LNCaP clone FGC (cell line): ENCODE measurements at regions not wholly inside any gene's neighbourhood (a gene's known extent, or its start where the extent isn't known, plus 50 kb on each side); places are given as distances from the start of the nearest gene placed in this dataset.

ENCODE experiments used
- DNase-seq: peaks from one replicate; pipeline ENCODE4 v3.0.0-alpha.2; 2011; ENCODE audit warnings: low read depth
- H3K4me3 ChIP-seq: 2 replicates; pipeline ENCODE4 v1.5.1; 2011; ENCODE audit warnings: mild to moderate bottlenecking, low read depth, low read length, control low read depth
- TF ChIP-seq, protein P1 (sequence below): IDR thresholded peaks from 2 replicates; pipeline ENCODE4 v1.5.1; 2012; ENCODE audit warnings: mild to moderate bottlenecking; ENCODE audit not compliant: control insufficient read depth, insufficient read depth; ENCODE audit errors: extremely low read depth

- H3K4me3 ChIP-seq, result no peak overlapping the region
Measured at GRCh38 chr21:26379561-26379960, 193.5 kb downstream of the CYYR1 start.

DNA sequence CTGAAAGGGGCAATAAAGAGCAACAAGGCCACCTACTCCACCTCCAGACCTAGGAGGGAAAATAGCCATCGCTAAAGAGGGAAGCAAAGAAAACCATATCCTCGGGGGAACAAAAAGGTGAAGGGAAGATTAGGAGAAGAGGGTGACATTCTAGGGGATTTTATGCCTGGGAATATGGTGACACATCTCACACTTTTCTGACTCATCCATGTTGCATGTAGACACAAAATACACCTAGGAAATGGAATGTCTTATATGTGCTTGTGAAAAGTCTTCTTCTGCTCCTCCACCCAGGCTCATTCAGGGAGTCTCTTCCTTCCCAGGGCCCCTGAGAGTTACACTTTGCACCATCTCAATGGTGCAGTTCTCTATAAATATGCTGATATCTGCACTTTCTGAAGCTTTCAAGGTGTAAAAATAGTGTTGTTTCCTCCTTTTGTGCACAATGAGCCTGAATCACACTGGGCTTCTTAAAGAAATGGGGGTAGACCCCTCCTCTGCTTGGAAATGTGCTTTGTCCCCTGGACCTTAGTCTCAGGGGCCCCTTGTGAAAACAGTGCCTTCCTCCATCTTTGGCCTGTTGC, 195.9 kb downstream of the CYYR1 start:
- no peak overlapping the region for H3K4me3 ChIP-seq
- DNase-seq, result no peak
- TF ChIP-seq, protein P1, sequence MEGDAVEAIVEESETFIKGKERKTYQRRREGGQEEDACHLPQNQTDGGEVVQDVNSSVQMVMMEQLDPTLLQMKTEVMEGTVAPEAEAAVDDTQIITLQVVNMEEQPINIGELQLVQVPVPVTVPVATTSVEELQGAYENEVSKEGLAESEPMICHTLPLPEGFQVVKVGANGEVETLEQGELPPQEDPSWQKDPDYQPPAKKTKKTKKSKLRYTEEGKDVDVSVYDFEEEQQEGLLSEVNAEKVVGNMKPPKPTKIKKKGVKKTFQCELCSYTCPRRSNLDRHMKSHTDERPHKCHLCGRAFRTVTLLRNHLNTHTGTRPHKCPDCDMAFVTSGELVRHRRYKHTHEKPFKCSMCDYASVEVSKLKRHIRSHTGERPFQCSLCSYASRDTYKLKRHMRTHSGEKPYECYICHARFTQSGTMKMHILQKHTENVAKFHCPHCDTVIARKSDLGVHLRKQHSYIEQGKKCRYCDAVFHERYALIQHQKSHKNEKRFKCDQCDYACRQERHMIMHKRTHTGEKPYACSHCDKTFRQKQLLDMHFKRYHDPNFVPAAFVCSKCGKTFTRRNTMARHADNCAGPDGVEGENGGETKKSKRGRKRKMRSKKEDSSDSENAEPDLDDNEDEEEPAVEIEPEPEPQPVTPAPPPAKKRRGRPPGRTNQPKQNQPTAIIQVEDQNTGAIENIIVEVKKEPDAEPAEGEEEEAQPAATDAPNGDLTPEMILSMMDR, result no peak

More at GRCh38 chr21:26379561-26379960, 193.5 kb downstream of the CYYR1 start:
- TF ChIP-seq, protein P1, result no peak
- DNase-seq, result no peak

- DNase-seq, result no peak
Measured at GRCh38 chr21:26374817-26375216, 198.3 kb downstream of the CYYR1 start.

DNA sequence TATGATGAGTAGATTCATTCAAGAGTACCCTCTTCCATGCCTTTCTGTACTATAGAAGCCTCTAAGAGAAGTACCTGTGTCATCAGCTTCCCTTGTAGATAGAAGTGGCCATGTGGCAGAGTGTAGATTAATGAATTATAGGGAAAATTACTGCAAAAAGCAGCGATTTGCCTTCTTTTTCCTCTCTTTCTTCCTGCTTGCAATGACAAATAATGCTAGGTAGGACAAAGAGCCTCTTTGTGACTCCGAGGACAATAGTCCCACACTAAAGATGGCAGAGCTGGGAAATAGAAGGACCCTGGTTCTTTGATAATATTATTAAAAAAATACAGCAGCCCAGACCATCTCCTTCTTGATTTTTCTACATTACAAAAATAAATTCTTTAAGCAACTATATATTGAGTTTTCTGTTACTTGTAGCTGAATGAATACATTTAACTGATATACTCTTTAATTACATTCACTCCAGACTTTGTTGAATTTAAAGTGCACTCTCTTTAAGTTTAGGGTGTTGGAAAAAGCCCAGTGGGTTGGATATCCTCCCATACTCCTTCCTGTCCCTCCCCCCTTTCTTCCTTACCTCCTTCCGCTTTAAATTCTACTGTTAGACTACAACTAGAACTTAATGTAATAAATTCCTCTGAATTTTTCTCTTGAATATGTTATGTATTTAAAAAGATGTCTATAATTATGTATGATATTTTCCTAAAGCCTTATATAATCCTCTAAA, 198.2 kb upstream of the APP start:
- H3K4me3 ChIP-seq, result no peak overlapping the region
- DNase-seq, result no peak
- TF ChIP-seq, protein P1, result no peak

More at GRCh38 chr21:26374817-26375216, 198.3 kb downstream of the CYYR1 start:
- H3K4me3 ChIP-seq, result no peak overlapping the region
- TF ChIP-seq, protein P1, result no peak

DNA sequence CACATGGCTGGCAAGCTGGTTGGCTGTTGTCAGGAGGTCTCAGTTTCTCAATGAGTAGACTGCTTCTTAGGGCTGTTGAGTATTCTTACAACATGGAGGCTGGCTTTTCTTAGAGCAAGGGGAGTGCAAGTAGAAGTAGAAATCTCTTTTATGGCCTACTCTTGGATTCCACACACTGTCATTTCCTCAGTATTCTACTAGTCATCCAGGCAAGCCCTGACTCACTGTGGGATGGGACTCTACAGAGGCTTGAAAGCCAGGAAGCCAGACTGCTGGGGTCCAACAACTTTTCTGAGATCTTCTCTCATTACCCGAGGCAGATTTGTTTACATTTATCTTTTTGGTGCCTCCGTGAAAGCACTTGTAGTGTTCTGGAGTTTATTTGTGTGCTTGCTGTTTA, 196.2 kb upstream of the APP start:
- H3K4me3 ChIP-seq, result no peak overlapping the region
- TF ChIP-seq, protein P1, result no peak
- no peak for DNase-seq

DNA sequence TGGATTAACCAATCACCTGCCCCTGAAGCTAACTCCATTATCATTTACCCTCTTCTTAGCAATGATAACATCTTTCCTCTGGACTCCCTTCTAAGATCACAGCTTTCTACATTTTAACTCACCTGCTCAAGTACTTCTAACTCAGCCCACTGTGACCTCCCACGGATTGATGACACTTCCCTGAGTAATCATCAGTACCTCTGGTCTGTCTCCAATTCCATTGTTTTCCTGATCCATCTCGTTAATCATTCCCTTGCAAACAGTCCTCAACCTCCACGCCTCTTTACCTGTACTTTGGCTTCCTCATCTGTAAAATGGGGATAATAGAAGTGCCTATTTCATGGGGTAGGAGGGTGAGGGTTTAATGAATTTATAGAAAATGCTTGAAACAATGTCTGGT, 195.3 kb upstream of the APP start:
- no peak for DNase-seq
- TF ChIP-seq, protein P1, result no peak
- H3K4me3 ChIP-seq, result no peak overlapping the region
